Endothelial cell of umbilical vein (primary cell): ENCODE measurements at regions not wholly inside any gene's neighbourhood (a gene's known extent, or its start where the extent isn't known, plus 50 kb on each side); places are given as distances from the start of the nearest gene placed in this dataset.

ENCODE experiments used
- BruUV-seq: library from RNA; stranded (reverse); fragments of 400-500 nt; replicated peaks from 2 replicates; lab custom pipeline; 2021; lab: Mats Ljungman, UMichigan
- CTCF ChIA-PET: fragments of 300-600, 350-600 bp; sonication (Branson Sonifier 250); formaldehyde crosslinking; loops from one replicate; lab custom pipeline; 2021; ENCODE audit warnings: antibody characterized with exemption, inconsistent platforms; lab: Charles Lee
- POLR2A ChIA-PET: fragments of 300-600, 350-600 bp; sonication (Branson Sonifier 250); formaldehyde crosslinking; loops from one replicate; lab custom pipeline; 2021; ENCODE audit warnings: antibody characterized with exemption, inconsistent platforms; lab: Charles Lee
- DNase-seq: peaks from one replicate; pipeline ENCODE4 v3.0.0-alpha.2; 2011; ENCODE audit warnings: low read depth, low spot score
- FAIRE-seq: peaks from 2 replicates; lab custom pipeline; 2011; peaks lifted over from hg19 to GRCh38; lab: Jason Lieb, UNC
- H2AFZ ChIP-seq: 2 replicates; pipeline ENCODE4 v1.6.0; 2012; ENCODE audit warnings: low read depth, low read length, control low read depth, inconsistent platforms
- H3K27ac ChIP-seq: 2 replicates; pipeline ENCODE4 v1.5.1; 2011; ENCODE audit warnings: low read depth, mild to moderate bottlenecking, control low read depth, low read length, moderate library complexity; ENCODE audit not compliant: insufficient read depth
- H3K27me3 ChIP-seq, 2 experiments: 2 replicates each; pipeline versions ENCODE4 v1.6.0 to v1.6.1; 2011; ENCODE audit warnings: low read length in 2 of 2, mixed read lengths in 1 of 2; ENCODE audit not compliant: control insufficient read depth in 2 of 2, insufficient read depth in 2 of 2
- H3K36me3 ChIP-seq, 2 experiments: 2 replicates in 1 of 2; 3 replicates in 1 of 2; pipeline ENCODE4 v1.5.1; 2011; ENCODE audit warnings: low read length in 2 of 2, mild to moderate bottlenecking in 1 of 2, moderate library complexity in 1 of 2; ENCODE audit not compliant: control insufficient read depth in 2 of 2, insufficient read depth in 2 of 2; ENCODE audit errors: extremely low read depth in 1 of 2
- H3K4me1 ChIP-seq: 3 replicates; pipeline ENCODE4 v1.5.1; 2011; ENCODE audit warnings: mild to moderate bottlenecking, low read length; ENCODE audit not compliant: control insufficient read depth, insufficient read depth; ENCODE audit errors: extremely low read depth
- H3K4me2 ChIP-seq: 2 replicates; pipeline ENCODE4 v1.6.1; 2011; ENCODE audit warnings: low read length, control low read depth, mixed read lengths; ENCODE audit not compliant: insufficient read depth
- H3K4me3 ChIP-seq, 3 experiments: fragments of 200-600 bp in 1 of 3; sonication (generic), shearing (Covaris generic) in 1 of 3; replicated peaks in 1 of 3; 2 replicates each; pipeline ENCODE4 v1.5.1; 2011 to 2016; ENCODE audit warnings: control low read depth in 3 of 3, low read length in 3 of 3, mild to moderate bottlenecking in 2 of 3, inconsistent platforms in 1 of 3, low read depth in 1 of 3, moderate library complexity in 1 of 3; ENCODE audit not compliant: insufficient read depth in 1 of 3
- H3K79me2 ChIP-seq: 2 replicates; pipeline ENCODE4 v1.6.0; 2012; ENCODE audit warnings: low read length, inconsistent platforms; ENCODE audit not compliant: control insufficient read depth, insufficient read depth
- H3K9ac ChIP-seq: replicated peaks from 2 replicates; pipeline ENCODE3; 2011; ENCODE audit warnings: low read length, control low read depth; ENCODE audit not compliant: insufficient read depth; ENCODE audit errors: extremely low read depth
- H3K9me1 ChIP-seq: replicated peaks from 3 replicates; pipeline ENCODE4 v1.6.0; 2011; ENCODE audit warnings: mild to moderate bottlenecking, low read length; ENCODE audit not compliant: control insufficient read depth, insufficient read depth; ENCODE audit errors: extremely low read depth
- H3K9me3 ChIP-seq: replicated peaks from 2 replicates; pipeline ENCODE4 v1.5.1; 2012; ENCODE audit warnings: low read length, inconsistent platforms; ENCODE audit not compliant: control insufficient read depth, insufficient read depth
- H4K20me1 ChIP-seq: replicated peaks from 2 replicates; pipeline ENCODE3; 2011; ENCODE audit warnings: mild to moderate bottlenecking, low read length; ENCODE audit not compliant: control insufficient read depth, insufficient read depth; ENCODE audit errors: extremely low read depth
- CTCF ChIP-seq, 2 donors: IDR thresholded peaks; 1 replicate in 1 of 2; 2 replicates in 1 of 2; pipeline ENCODE4 v1.5.1; 2011; ENCODE audit warnings: low read length in 2 of 2, mild to moderate bottlenecking in 2 of 2, moderate library complexity in 2 of 2, control low read depth in 1 of 2, inconsistent platforms in 1 of 2, low read depth in 1 of 2; ENCODE audit not compliant: insufficient read depth in 1 of 2; ENCODE audit errors: extremely low read depth in 1 of 2
- EZH2 ChIP-seq: IDR thresholded peaks from 2 replicates; pipeline ENCODE4 v1.6.1; 2012; ENCODE audit warnings: borderline replicate concordance, low read depth, mild to moderate bottlenecking, moderate library complexity, low read length, inconsistent platforms; ENCODE audit not compliant: severe bottlenecking
- FOS ChIP-seq: IDR thresholded peaks from 2 replicates; pipeline ENCODE4 v1.6.1; 2011; ENCODE audit warnings: mild to moderate bottlenecking, low read length, moderate library complexity, borderline replicate concordance; ENCODE audit not compliant: insufficient read depth
- GATA2 ChIP-seq: IDR thresholded peaks from 2 replicates; pipeline ENCODE4 v1.7.0; 2011; ENCODE audit warnings: low read depth, mild to moderate bottlenecking, moderate library complexity, mixed read lengths, low read length; ENCODE audit not compliant: insufficient read length, insufficient read depth
- JUN ChIP-seq: IDR thresholded peaks from 2 replicates; pipeline ENCODE4 v1.6.1; 2011; ENCODE audit warnings: borderline replicate concordance, low read depth; ENCODE audit not compliant: insufficient read length, insufficient read depth
- MAX ChIP-seq: IDR thresholded peaks from 2 replicates; pipeline ENCODE4 v1.6.1; 2011; ENCODE audit not compliant: insufficient read depth, insufficient read length
- MYC ChIP-seq: IDR thresholded peaks from one replicate; pipeline ENCODE4 v1.6.1; 2011; ENCODE audit warnings: mild to moderate bottlenecking, low read depth, low read length
- POLR2A ChIP-seq: IDR thresholded peaks from 2 replicates; pipeline ENCODE4 v1.6.1; 2012; ENCODE audit warnings: low read depth, mild to moderate bottlenecking, control low read depth, low read length
- POLR2AphosphoS5 ChIP-seq: IDR thresholded peaks from 2 replicates; pipeline ENCODE4 v1.6.1; 2012; ENCODE audit warnings: low read depth, mild to moderate bottlenecking, control low read depth, low read length, moderate library complexity; ENCODE audit not compliant: insufficient read depth
- dilution Hi-C: fragments of 300-500 bp; cut with MboI; formaldehyde crosslinking; loops from one replicate; pipeline ENCODE4 v1.15.0; 2019; ENCODE audit warnings: low sequenced_read_pairs; ENCODE audit not compliant: extremely low pct_ligation_motif_present
- intact Hi-C: fragments of 100-400 bp; cut with micrococcal nuclease; formaldehyde crosslinking; loops from one replicate; pipeline ENCODE4 v1.10.0; 2022

DNA sequence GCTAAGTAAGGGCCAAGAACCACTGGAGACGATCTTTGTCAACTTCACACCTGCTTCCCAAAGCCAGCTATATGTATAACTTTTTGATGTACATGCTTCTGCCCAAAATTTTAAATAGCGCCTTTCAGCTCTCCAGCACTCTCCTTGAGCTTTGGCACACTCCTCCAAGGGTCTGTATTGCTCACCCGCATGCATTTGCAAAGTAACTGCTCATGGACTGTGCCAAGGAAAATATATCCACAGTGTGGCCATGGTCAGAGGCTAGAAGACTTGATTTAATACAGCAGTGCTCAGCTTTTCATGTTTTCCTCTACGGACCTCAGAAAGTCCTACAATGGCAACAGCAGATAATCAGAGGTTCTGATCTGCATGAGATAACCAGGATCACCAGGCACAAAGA, 550.1 kb downstream of the SOX6 start:
- intact Hi-C loops, result no loop called here
- no peaks in the 10 kb centered on the region for H3K79me2 ChIP-seq
- H3K9ac ChIP-seq, result no peak overlapping the region
- no peaks in the 10 kb centered on the region for H3K27me3 ChIP-seq
- DNase-seq (no peak), FAIRE-seq (no peak)
- H3K4me3 ChIP-seq, result no peak overlapping the region
- H3K9me3 ChIP-seq, result no peaks in the 10 kb centered on the region
- H3K4me2 ChIP-seq, result no peak overlapping the region
- no peaks in the 10 kb centered on the region for H3K4me1 ChIP-seq
- H3K9me1 ChIP-seq, result no peaks in the 10 kb centered on the region
- no peak for TF ChIP-seq GATA2
- no peak for TF ChIP-seq MAX
- no peak for TF ChIP-seq POLR2A
- no peak for TF ChIP-seq EZH2
- no peak for TF ChIP-seq POLR2AphosphoS5
- no peak for TF ChIP-seq JUN
- no peak for TF ChIP-seq FOS
- TF ChIP-seq MYC, result no peak
- H2AFZ ChIP-seq, result no peak overlapping the region
- H3K36me3 ChIP-seq, result no peaks in the 10 kb centered on the region
- no TSS peak for BruUV-seq
- ChIA-PET CTCF (interaction anchor here (0.9 kb wide), 1 partner anchor 13 kb away, joined by 3 read pairs; no protein-coding TSS in a partner anchor), POLR2A (no interaction called here)
- H4K20me1 ChIP-seq, result no peaks in the 10 kb centered on the region
- dilution Hi-C loops, result no loop called here
- H3K27ac ChIP-seq, result no peak overlapping the region

- intact Hi-C loops, result no loop called here
- Histone ChIP-seq H3K79me2 (no peaks in the 10 kb centered on the region), H3K4me3 (no peak overlapping the region), H3K9ac (no peak overlapping the region), H3K27me3 (no peaks in the 10 kb centered on the region), H2AFZ (no peak overlapping the region), H3K9me1 (no peaks in the 10 kb centered on the region), H3K4me2 (no peak overlapping the region), H3K36me3 (no peaks in the 10 kb centered on the region), H3K4me1 (no peaks in the 10 kb centered on the region), H4K20me1 (no peaks in the 10 kb centered on the region), H3K9me3 (no peaks in the 10 kb centered on the region), H3K27ac (no peak overlapping the region)
- CTCF ChIA-PET, result interaction anchor here (0.8 to 0.9 kb wide), 2 partner anchors 10 to 12 kb away, joined by 3 to 4 read pairs; no protein-coding TSS in a partner anchor
- POLR2A ChIA-PET, result no interaction called here
- FAIRE-seq (no peak), DNase-seq (no peak)
- dilution Hi-C loops, result no loop called here
- TF ChIP-seq CTCF (IDR thresholded peaks at IDR 0.05; ENCODE audit: extremely low read depth in 1 of 2, insufficient read depth in 1 of 2, low read depth in 1 of 2, low read length in 2 of 2) (no peak), FOS (no peak), GATA2 (no peak), JUN (no peak), POLR2AphosphoS5 (no peak), MYC (no peak), MAX (no peak), POLR2A (no peak), EZH2 (no peak)
- BruUV-seq, result no TSS peak
These were observed 548.5 kb downstream of the SOX6 start for GRCh38 chr11:15807827-15808226.
